GM23338 (cell line): ENCODE measurements at regions not wholly inside any gene's neighbourhood (a gene's known extent, or its start where the extent isn't known, plus 50 kb on each side); places are given as distances from the start of the nearest gene placed in this dataset.

Experiments used
- ATAC-seq: fragments of 200-7000 bp; cut with Tn5 transposase; 3 replicates; pipeline ENCODE4 v1.9.1; 2020
- DNase-seq: peaks from one replicate; pipeline ENCODE4 v3.0.0-alpha.2; 2015; ENCODE audit warnings: low spot score
- H2AFZ ChIP-seq: fragments of 200-600 bp; sonication (generic); 2 replicates; pipeline ENCODE4 v1.8.0; 2016; ENCODE audit warnings: antibody characterized with exemption, mild to moderate bottlenecking, moderate library complexity
- H3F3A ChIP-seq: fragments of 200-600 bp; sonication (generic); replicated peaks from 2 replicates; pipeline ENCODE4 v1.8.0; 2017; ENCODE audit warnings: antibody characterized with exemption, mixed run types, low read depth
- H3K27ac ChIP-seq: fragments of 200-600 bp; sonication (generic); 2 replicates; pipeline ENCODE4 v1.6.1; 2016; ENCODE audit warnings: low read depth
- H3K27me3 ChIP-seq: fragments of 200-600 bp; sonication (generic); 2 replicates; pipeline ENCODE4 v1.8.0; 2016; ENCODE audit warnings: mild to moderate bottlenecking, mixed run types, moderate library complexity; ENCODE audit not compliant: insufficient read depth
- H3K36me3 ChIP-seq: fragments of 200-600 bp; sonication (generic); 2 replicates; pipeline ENCODE4 v1.8.0; 2016; ENCODE audit warnings: mild to moderate bottlenecking; ENCODE audit not compliant: insufficient read depth
- H3K4me1 ChIP-seq: fragments of 200-600 bp; sonication (generic); 2 replicates; pipeline ENCODE4 v1.8.0; 2016; ENCODE audit warnings: mild to moderate bottlenecking, moderate library complexity; ENCODE audit not compliant: insufficient read depth
- H3K4me2 ChIP-seq: fragments of 200-600 bp; sonication (generic); 2 replicates; pipeline ENCODE4 v1.7.1; 2017; ENCODE audit warnings: mixed run types
- H3K4me3 ChIP-seq: fragments of 200-600 bp; sonication (generic); 2 replicates; pipeline ENCODE4 v1.6.1; 2016; ENCODE audit warnings: mixed run types
- H3K79me2 ChIP-seq: fragments of 200-600 bp; sonication (generic); replicated peaks from 2 replicates; pipeline ENCODE4 v1.8.0; 2017; ENCODE audit warnings: mild to moderate bottlenecking; ENCODE audit not compliant: insufficient read depth
- H3K9me2 ChIP-seq: fragments of 200-600 bp; sonication (generic); 2 replicates; pipeline ENCODE4 v1.8.0; 2017; ENCODE audit not compliant: insufficient read depth
- H4K20me1 ChIP-seq: fragments of 200-600 bp; sonication (generic); replicated peaks from 2 replicates; pipeline ENCODE4 v1.8.0; 2017; ENCODE audit warnings: mild to moderate bottlenecking; ENCODE audit not compliant: insufficient read depth
- H3K27ac Mint-ChIP-seq: 2 replicates; pipeline ENCODE4 v1.8.0; 2020; ENCODE audit warnings: inconsistent platforms, mild to moderate bottlenecking, moderate library complexity, mixed read lengths
- H3K27me3 Mint-ChIP-seq: 3 replicates; pipeline ENCODE4 v1.8.0; 2022; ENCODE audit warnings: low read depth, mild to moderate bottlenecking, moderate library complexity, mixed read lengths, inconsistent platforms; ENCODE audit not compliant: insufficient read depth, poor library complexity
- H3K36me3 Mint-ChIP-seq: 3 replicates; pipeline ENCODE4 v1.8.0; 2021; ENCODE audit warnings: low read depth, mild to moderate bottlenecking, inconsistent platforms, moderate library complexity, mixed read lengths
- H3K4me1 Mint-ChIP-seq: 3 replicates; pipeline ENCODE4 v1.8.0; 2020; ENCODE audit warnings: mild to moderate bottlenecking, inconsistent platforms, mixed read lengths
- H3K4me3 Mint-ChIP-seq: 3 replicates; pipeline ENCODE4 v1.8.0; 2021; ENCODE audit warnings: moderate library complexity, mild to moderate bottlenecking, inconsistent platforms, mixed read lengths
- H3K9me3 Mint-ChIP-seq: 3 replicates; pipeline ENCODE4 v1.8.0; 2020; ENCODE audit warnings: moderate library complexity, mild to moderate bottlenecking, inconsistent platforms, mixed read lengths
- CREB1 ChIP-seq: fragments of 250-450 bp; sonication (Bioruptor Pico); IDR thresholded peaks from 2 replicates; pipeline ENCODE4 v1.5.0; 2020; ENCODE audit warnings: low read depth, mild to moderate bottlenecking, moderate library complexity
- EZH2 ChIP-seq: fragments of 200-600 bp; sonication (generic); IDR thresholded peaks from one replicate; pipeline ENCODE4 v1.8.0; 2017; ENCODE audit warnings: antibody characterized with exemption, mild to moderate bottlenecking, low read depth; ENCODE audit not compliant: unreplicated experiment
- EZH2phosphoT487 ChIP-seq: fragments of 200-600 bp; sonication (generic); IDR thresholded peaks from one replicate; pipeline ENCODE4 v1.8.1; 2018; ENCODE audit warnings: antibody characterized with exemption; ENCODE audit not compliant: unreplicated experiment
- JUNB ChIP-seq: IDR thresholded peaks from one replicate; pipeline ENCODE4 v1.6.1; 2016; ENCODE audit warnings: antibody characterized with exemption; ENCODE audit not compliant: unreplicated experiment
- NANOG ChIP-seq: IDR thresholded peaks from 2 replicates; pipeline ENCODE4 v1.6.1; 2016; ENCODE audit warnings: antibody characterized with exemption, borderline replicate concordance
- POLR2AphosphoS5 ChIP-seq: IDR thresholded peaks from 2 replicates; pipeline ENCODE4 v1.6.1; 2016; ENCODE audit warnings: antibody characterized with exemption, low read depth
- STAT1 ChIP-seq: IDR thresholded peaks from one replicate; pipeline ENCODE4 v1.6.1; 2016; ENCODE audit warnings: antibody characterized with exemption; ENCODE audit not compliant: unreplicated experiment
- ZNF114 ChIP-seq: fragments of 250-450 bp; sonication (Bioruptor Pico); IDR thresholded peaks from 2 replicates; pipeline ENCODE4 v1.5.0; 2020; ENCODE audit warnings: mild to moderate bottlenecking, moderate library complexity
- ZNF331 ChIP-seq: fragments of 250-450 bp; sonication (Bioruptor Pico); IDR thresholded peaks from 2 replicates; pipeline ENCODE4 v1.5.0; 2020; ENCODE audit warnings: low read depth, mild to moderate bottlenecking, moderate library complexity
- TF ChIP-seq, protein P1 (sequence below): fragments of 250-450 bp; sonication (Bioruptor Pico); IDR thresholded peaks from 2 replicates; pipeline ENCODE4 v1.5.0; 2020; ENCODE audit warnings: mild to moderate bottlenecking, moderate library complexity
- TF ChIP-seq, protein P2 (sequence below), 2 experiments: fragments of 200-600 bp in 1 of 2; sonication (generic) in 1 of 2; conservative IDR thresholded peaks; 2 replicates each; pipeline versions ENCODE4 v1.5.1 to v1.6.1; 2016 to 2017; ENCODE audit warnings: antibody characterized with exemption in 2 of 2, low read depth in 2 of 2, mild to moderate bottlenecking in 2 of 2, moderate library complexity in 1 of 2
- TF ChIP-seq, protein P3 (sequence below): IDR thresholded peaks from 2 replicates; pipeline ENCODE4 v1.6.1; 2016; ENCODE audit warnings: antibody characterized with exemption
- TF ChIP-seq, protein P4 (sequence below): IDR thresholded peaks from one replicate; pipeline ENCODE4 v1.6.1; 2018; ENCODE audit warnings: antibody characterized with exemption; ENCODE audit not compliant: unreplicated experiment

DNA sequence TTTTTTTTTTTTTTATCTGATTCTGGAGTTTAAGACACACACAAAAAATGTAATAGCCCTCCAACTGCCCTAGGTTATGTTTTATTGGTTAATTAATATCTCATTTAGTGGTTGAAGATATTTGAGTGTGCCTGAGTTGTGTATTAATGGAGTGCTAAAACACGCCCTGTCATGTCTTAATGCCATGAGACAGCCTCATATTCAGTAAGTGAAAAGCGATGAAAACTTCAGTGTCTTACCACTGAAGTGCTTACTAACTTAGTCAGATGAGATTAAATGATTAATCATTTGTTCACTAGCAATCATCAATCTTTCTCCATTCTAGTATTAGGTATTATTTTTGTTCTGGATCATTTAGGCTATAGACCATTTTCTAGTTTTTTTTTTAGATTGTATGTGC is 544.7 kb upstream of the ROBO2 start:
- Histone ChIP-seq H3K36me3 (no peaks in the 10 kb centered on the region), H3K9me2 (no peaks in the 10 kb centered on the region), H4K20me1 (no peaks in the 10 kb centered on the region), H3K27me3 (no peaks in the 10 kb centered on the region), H3K27ac (no peak overlapping the region), H3K4me2 (no peak overlapping the region), H3F3A (no peaks in the 10 kb centered on the region), H3K4me3 (no peak overlapping the region), H2AFZ (no peak overlapping the region), H3K79me2 (no peaks in the 10 kb centered on the region), H3K4me1 (no peaks in the 10 kb centered on the region)
- Mint-ChIP-seq H3K27me3 (peaks cover 9% of the 10 kb centered on the region), H3K27ac (peak overlapping the region; percentile 22), H3K9me3 (peaks cover 11% of the 10 kb centered on the region), H3K4me1 (peaks cover 12% of the 10 kb centered on the region), H3K36me3 (peaks cover 8% of the 10 kb centered on the region; the same call in 2 of the 3 replicates), H3K4me3 (no peak overlapping the region)
- ATAC-seq: no peak
- DNase-seq: no peak
- TF ChIP-seq EZH2 (no peak), JUNB (no peak), NANOG (no peak), POLR2AphosphoS5 (no peak), STAT1 (no peak), ZNF114 (CRISPR knock-in tag) (no peak), CREB1 (CRISPR knock-in tag) (no peak), EZH2phosphoT487 (no peak), ZNF331 (no peak)
- TF ChIP-seq, protein P1, sequence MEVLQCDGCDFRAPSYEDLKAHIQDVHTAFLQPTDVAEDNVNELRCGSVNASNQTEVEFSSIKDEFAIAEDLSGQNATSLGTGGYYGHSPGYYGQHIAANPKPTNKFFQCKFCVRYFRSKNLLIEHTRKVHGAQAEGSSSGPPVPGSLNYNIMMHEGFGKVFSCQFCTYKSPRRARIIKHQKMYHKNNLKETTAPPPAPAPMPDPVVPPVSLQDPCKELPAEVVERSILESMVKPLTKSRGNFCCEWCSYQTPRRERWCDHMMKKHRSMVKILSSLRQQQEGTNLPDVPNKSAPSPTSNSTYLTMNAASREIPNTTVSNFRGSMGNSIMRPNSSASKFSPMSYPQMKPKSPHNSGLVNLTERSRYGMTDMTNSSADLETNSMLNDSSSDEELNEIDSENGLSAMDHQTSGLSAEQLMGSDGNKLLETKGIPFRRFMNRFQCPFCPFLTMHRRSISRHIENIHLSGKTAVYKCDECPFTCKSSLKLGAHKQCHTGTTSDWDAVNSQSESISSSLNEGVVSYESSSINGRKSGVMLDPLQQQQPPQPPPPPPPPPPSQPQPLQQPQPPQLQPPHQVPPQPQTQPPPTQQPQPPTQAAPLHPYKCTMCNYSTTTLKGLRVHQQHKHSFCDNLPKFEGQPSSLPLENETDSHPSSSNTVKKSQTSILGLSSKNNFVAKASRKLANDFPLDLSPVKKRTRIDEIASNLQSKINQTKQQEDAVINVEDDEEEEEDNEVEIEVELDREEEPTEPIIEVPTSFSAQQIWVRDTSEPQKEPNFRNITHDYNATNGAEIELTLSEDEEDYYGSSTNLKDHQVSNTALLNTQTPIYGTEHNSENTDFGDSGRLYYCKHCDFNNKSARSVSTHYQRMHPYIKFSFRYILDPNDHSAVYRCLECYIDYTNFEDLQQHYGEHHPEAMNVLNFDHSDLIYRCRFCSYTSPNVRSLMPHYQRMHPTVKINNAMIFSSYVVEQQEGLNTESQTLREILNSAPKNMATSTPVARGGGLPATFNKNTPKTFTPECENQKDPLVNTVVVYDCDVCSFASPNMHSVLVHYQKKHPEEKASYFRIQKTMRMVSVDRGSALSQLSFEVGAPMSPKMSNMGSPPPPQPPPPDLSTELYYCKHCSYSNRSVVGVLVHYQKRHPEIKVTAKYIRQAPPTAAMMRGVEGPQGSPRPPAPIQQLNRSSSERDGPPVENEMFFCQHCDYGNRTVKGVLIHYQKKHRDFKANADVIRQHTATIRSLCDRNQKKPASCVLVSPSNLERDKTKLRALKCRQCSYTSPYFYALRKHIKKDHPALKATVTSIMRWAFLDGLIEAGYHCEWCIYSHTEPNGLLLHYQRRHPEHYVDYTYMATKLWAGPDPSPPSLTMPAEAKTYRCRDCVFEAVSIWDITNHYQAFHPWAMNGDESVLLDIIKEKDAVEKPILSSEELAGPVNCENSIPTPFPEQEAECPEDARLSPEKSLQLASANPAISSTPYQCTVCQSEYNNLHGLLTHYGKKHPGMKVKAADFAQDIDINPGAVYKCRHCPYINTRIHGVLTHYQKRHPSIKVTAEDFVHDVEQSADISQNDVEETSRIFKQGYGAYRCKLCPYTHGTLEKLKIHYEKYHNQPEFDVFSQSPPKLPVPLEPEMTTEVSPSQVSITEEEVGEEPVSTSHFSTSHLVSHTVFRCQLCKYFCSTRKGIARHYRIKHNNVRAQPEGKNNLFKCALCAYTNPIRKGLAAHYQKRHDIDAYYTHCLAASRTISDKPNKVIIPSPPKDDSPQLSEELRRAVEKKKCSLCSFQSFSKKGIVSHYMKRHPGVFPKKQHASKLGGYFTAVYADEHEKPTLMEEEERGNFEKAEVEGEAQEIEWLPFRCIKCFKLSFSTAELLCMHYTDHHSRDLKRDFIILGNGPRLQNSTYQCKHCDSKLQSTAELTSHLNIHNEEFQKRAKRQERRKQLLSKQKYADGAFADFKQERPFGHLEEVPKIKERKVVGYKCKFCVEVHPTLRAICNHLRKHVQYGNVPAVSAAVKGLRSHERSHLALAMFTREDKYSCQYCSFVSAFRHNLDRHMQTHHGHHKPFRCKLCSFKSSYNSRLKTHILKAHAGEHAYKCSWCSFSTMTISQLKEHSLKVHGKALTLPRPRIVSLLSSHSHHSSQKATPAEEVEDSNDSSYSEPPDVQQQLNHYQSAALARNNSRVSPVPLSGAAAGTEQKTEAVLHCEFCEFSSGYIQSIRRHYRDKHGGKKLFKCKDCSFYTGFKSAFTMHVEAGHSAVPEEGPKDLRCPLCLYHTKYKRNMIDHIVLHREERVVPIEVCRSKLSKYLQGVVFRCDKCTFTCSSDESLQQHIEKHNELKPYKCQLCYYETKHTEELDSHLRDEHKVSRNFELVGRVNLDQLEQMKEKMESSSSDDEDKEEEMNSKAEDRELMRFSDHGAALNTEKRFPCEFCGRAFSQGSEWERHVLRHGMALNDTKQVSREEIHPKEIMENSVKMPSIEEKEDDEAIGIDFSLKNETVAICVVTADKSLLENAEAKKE (CRISPR knock-in tag): no peak
- TF ChIP-seq, protein P2, sequence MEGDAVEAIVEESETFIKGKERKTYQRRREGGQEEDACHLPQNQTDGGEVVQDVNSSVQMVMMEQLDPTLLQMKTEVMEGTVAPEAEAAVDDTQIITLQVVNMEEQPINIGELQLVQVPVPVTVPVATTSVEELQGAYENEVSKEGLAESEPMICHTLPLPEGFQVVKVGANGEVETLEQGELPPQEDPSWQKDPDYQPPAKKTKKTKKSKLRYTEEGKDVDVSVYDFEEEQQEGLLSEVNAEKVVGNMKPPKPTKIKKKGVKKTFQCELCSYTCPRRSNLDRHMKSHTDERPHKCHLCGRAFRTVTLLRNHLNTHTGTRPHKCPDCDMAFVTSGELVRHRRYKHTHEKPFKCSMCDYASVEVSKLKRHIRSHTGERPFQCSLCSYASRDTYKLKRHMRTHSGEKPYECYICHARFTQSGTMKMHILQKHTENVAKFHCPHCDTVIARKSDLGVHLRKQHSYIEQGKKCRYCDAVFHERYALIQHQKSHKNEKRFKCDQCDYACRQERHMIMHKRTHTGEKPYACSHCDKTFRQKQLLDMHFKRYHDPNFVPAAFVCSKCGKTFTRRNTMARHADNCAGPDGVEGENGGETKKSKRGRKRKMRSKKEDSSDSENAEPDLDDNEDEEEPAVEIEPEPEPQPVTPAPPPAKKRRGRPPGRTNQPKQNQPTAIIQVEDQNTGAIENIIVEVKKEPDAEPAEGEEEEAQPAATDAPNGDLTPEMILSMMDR (conservative IDR thresholded peaks at IDR 0.05; ENCODE audit: low read depth in 2 of 2): no peak
- TF ChIP-seq, protein P3, sequence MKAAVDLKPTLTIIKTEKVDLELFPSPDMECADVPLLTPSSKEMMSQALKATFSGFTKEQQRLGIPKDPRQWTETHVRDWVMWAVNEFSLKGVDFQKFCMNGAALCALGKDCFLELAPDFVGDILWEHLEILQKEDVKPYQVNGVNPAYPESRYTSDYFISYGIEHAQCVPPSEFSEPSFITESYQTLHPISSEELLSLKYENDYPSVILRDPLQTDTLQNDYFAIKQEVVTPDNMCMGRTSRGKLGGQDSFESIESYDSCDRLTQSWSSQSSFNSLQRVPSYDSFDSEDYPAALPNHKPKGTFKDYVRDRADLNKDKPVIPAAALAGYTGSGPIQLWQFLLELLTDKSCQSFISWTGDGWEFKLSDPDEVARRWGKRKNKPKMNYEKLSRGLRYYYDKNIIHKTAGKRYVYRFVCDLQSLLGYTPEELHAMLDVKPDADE: no peak
- TF ChIP-seq, protein P4, sequence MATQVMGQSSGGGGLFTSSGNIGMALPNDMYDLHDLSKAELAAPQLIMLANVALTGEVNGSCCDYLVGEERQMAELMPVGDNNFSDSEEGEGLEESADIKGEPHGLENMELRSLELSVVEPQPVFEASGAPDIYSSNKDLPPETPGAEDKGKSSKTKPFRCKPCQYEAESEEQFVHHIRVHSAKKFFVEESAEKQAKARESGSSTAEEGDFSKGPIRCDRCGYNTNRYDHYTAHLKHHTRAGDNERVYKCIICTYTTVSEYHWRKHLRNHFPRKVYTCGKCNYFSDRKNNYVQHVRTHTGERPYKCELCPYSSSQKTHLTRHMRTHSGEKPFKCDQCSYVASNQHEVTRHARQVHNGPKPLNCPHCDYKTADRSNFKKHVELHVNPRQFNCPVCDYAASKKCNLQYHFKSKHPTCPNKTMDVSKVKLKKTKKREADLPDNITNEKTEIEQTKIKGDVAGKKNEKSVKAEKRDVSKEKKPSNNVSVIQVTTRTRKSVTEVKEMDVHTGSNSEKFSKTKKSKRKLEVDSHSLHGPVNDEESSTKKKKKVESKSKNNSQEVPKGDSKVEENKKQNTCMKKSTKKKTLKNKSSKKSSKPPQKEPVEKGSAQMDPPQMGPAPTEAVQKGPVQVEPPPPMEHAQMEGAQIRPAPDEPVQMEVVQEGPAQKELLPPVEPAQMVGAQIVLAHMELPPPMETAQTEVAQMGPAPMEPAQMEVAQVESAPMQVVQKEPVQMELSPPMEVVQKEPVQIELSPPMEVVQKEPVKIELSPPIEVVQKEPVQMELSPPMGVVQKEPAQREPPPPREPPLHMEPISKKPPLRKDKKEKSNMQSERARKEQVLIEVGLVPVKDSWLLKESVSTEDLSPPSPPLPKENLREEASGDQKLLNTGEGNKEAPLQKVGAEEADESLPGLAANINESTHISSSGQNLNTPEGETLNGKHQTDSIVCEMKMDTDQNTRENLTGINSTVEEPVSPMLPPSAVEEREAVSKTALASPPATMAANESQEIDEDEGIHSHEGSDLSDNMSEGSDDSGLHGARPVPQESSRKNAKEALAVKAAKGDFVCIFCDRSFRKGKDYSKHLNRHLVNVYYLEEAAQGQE: no peak
